ENCODE measurements at regions not wholly inside any gene's neighbourhood (a gene's known extent, or its start where the extent isn't known, plus 50 kb on each side); places are given as distances from the start of the nearest gene placed in this dataset.

GRCh38 chr5:104418056-104418455, 855.5 kb upstream of the NUDT12 start:
- no peak for TF ChIP-seq CTCF (optimal IDR thresholded peaks at IDR 0.05 in 1 of 3, IDR thresholded peaks at IDR 0.05 in 1 of 3, conservative IDR thresholded peaks at IDR 0.05 in 1 of 3; ENCODE audit: extremely low read depth in 1 of 3, insufficient read depth in 2 of 3, low read length in 3 of 3)
- no peak for TF ChIP-seq EZH2 (IDR thresholded peaks at IDR 0.05; ENCODE audit: low read length)
